ENCODE measurements at regions not wholly inside any gene's neighbourhood (a gene's known extent, or its start where the extent isn't known, plus 50 kb on each side); places are given as distances from the start of the nearest gene placed in this dataset.

DNA sequence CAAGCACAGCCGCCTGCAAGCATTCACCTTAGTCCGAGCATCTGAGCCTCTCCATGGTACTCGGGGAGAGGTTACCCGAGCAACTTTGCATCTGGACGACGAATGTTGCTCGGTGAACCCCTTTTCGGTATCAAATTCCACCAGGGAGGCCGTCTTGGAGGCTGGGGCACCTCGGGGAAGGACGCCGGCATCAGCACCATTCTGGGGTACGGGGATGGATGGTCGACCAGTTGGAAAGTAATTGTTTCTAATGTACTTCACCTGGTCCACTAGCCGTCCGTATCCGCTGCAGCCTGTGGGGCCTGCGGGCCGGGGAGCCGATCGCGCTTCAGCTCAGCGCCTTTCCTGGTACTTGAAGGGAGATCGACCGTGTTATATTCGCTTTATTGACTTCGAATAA, 161.7 kb upstream of the RTL1 start:
- no peak overlapping the region for H3K4me3 ChIP-seq (ENCODE audit: low read depth, poor library complexity, severe bottlenecking)
- WGBS, 2 donors: 94 to 97% methylated on average over 27 of the region's 27 CpGs
- intact Hi-C loops (cut with DNase I; ENCODE audit: low total_unique reads): no loop called here
- no peak for DNase-seq (ENCODE audit: low spot score in 2 of 2)
- TF ChIP-seq, protein P1, sequence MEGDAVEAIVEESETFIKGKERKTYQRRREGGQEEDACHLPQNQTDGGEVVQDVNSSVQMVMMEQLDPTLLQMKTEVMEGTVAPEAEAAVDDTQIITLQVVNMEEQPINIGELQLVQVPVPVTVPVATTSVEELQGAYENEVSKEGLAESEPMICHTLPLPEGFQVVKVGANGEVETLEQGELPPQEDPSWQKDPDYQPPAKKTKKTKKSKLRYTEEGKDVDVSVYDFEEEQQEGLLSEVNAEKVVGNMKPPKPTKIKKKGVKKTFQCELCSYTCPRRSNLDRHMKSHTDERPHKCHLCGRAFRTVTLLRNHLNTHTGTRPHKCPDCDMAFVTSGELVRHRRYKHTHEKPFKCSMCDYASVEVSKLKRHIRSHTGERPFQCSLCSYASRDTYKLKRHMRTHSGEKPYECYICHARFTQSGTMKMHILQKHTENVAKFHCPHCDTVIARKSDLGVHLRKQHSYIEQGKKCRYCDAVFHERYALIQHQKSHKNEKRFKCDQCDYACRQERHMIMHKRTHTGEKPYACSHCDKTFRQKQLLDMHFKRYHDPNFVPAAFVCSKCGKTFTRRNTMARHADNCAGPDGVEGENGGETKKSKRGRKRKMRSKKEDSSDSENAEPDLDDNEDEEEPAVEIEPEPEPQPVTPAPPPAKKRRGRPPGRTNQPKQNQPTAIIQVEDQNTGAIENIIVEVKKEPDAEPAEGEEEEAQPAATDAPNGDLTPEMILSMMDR (IDR thresholded peaks at IDR 0.05): no peak
- TF ChIP-seq POLR2A (IDR thresholded peaks at IDR 0.05): no peak

DNA sequence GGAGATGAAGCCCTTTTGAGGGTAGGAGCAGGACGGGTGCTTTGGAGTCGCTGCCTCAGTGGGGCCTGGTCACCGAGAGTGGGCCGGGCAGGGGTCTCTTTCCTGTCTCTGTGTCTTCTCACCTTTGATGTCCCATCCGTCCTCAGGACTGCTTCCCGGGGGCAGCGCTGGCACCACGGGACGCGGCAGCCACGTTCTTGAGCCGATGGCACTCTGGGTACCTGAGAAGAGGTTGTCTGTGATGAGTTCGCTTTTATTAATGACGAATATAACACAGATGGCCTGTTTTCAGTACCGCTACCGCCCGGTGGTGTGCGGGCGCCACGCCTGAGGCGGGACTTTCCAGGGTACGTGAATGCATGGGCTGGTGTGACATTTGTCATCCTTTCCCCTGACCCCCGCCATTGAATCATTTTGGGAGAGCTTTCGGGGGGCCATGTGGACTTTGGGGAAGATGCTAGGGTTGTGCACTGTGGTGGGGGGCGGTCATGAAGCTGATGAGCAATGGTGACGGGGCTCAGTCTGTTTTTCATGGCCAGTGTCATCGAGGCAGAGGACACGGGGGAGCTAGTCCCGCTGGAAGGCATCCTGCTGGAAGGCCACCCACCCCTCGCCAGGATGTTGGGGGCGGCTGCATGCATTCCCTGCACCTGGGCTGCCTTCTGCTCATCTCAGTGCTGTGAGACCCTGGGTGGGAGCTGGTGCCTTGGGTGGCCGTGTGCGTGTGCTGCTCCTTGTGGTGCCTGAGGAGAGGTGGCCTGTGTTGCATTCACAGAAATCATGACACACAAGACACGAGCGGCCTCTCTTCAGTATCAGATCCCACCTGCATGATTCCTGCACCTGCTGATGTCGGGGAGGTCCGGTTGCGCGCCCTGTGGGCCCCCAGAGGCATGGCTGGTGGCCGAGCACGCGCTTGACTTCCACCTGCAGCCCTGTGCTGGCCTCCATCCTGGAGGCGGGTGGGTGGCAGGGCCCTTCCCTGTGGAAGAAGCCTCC, 162.5 kb upstream of the RTL1 start:
- H3K4me3 ChIP-seq (ENCODE audit: low read depth, poor library complexity, severe bottlenecking): no peak overlapping the region
- TF ChIP-seq, protein P1 (IDR thresholded peaks at IDR 0.05): no peak
- no peak for TF ChIP-seq POLR2A (IDR thresholded peaks at IDR 0.05)
- 94% methylated on average over 43 of the region's 43 CpGs for WGBS, 2 donors
- intact Hi-C loops (cut with DNase I; ENCODE audit: low total_unique reads): no loop called here
- no peak for DNase-seq (ENCODE audit: low spot score in 2 of 2)

DNA sequence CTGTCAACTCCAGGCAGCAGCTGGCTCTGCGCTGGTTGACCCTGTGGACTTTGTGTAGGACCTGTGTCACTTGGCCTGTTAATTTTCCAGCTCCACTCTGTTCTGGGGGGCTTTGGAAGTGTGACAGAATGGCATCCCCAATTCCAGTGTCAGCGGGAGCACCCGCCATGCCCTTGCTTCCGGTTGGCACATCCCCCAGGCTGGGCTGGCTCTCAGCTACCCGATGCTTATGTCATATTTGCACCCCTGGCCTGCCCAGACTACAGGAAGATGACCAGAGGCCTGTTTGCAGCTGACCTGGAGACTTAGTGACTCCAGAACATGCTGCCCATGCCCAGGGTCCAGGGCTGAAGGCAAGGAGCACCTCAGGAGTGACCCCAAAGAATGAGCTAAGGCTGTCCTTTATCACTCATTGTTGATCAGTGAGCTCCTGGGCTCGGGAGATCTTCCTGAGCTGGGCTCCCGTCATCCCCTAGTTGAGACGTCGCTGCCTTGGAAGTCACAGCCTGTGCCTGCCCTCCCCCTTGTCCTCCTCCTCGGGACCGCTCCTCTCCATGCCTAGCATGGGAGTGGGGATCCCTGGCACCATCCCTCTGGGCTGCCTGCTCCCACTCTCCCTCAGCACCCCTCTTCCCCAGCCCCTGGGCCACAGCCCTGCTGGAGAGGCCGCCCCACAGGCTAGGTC, 163.4 kb upstream of the RTL1 start:
- WGBS, 2 donors: 85 to 90% methylated on average over 12 of the region's 12 CpGs

DNA sequence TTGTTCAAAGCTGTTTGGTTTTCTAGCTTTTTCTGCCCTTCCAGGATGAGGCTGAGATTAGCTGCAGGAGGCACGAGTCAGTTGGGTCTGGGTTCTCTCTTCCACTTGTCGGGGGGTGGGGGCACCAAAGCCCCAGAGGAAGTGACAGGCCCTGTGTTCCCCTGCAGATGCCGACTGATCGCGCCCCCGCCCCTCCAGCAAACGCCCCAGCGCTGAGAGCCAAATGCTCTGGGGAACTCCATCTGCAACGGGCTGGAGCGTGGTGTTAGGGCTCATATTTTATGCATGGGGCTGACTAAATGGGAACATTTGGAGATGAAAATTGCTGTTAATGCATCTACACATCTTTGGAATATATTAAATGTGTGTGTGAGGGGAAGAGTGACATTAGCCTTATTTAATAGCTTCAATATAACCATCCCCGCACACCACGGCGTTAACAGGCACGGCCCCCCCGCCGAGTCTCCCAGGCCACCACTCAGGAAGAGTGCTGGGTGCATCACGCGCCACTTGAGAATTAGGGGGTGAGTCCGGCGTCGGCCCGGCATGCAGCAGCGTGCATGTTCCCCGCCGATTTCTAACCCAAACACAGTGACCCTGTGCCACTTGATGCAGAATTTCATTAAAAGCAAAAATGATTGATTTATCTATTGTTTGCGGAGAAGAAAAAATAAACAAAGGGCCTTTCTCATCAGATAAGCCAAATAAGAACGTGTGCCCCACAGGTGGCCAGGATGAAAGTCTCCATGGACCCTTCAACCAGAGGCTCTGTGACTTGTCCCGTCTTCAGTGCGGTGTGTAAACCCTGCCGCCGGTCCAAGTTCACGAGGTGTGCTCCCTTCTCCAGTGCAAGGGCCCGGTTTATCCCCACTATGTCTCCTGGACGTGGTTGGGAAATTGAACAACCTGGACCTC, 165.0 kb upstream of the RTL1 start:
- H3K4me3 ChIP-seq (ENCODE audit: low read depth, poor library complexity, severe bottlenecking): no peak overlapping the region
- peak in 1 of 2 donors; percentile 71 for DNase-seq (ENCODE audit: low spot score in 2 of 2)
- WGBS, 2 donors: 67 to 69% methylated on average over 34 of the region's 34 CpGs
- TF ChIP-seq, protein P1 (IDR thresholded peaks at IDR 0.05): no peak
- no peak for TF ChIP-seq POLR2A (IDR thresholded peaks at IDR 0.05)
- intact Hi-C loops (cut with DNase I; ENCODE audit: low total_unique reads): no loop called here

More for the DNA sequence above, 163.4 kb upstream of the RTL1 start:
- DNase-seq (ENCODE audit: low spot score in 2 of 2): peak in 1 of 2 donors; percentile 71
- H3K4me3 ChIP-seq (ENCODE audit: low read depth, poor library complexity, severe bottlenecking): no peak overlapping the region
- intact Hi-C loops (cut with DNase I; ENCODE audit: low total_unique reads): no loop called here
- TF ChIP-seq, protein P1 (IDR thresholded peaks at IDR 0.05): no peak
- no peak for TF ChIP-seq POLR2A (IDR thresholded peaks at IDR 0.05)

DNA sequence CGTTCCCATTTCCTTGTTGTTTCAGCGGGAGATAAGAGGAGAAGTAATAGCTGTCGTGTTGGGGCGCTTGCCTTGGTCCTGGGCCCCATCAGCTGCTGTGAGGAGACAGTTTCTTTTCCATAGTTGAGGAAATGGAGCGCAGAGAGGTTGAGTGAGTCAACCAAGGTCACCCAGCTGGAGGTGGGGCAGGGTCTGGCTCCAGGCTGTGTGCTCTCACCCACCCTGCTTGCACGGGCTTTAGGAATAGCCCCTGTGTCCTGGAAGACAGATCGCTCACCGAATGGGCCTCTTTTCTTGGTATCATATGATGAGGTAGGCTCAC, 165.7 kb upstream of the RTL1 start:
- DNase-seq (ENCODE audit: low spot score in 2 of 2): peak in 1 of 2 donors; percentile 78
- intact Hi-C loops (cut with DNase I; ENCODE audit: low total_unique reads): no loop called here
- H3K4me3 ChIP-seq (ENCODE audit: low read depth, poor library complexity, severe bottlenecking): no peak overlapping the region
- WGBS, 2 donors: 92 to 95% methylated on average over 8 of the region's 8 CpGs
- TF ChIP-seq POLR2A (IDR thresholded peaks at IDR 0.05): no peak
- TF ChIP-seq, protein P1 (IDR thresholded peaks at IDR 0.05): no peak
